MM.1S (cell line): ENCODE measurements at regions not wholly inside any gene's neighbourhood (a gene's known extent, or its start where the extent isn't known, plus 50 kb on each side); places are given as distances from the start of the nearest gene placed in this dataset.

Source experiments
- DNase-seq: peaks from one replicate; pipeline ENCODE4 v3.0.0-alpha.2; 2015
- H2AFZ ChIP-seq: fragments of 300-600 bp; sonication (generic); 2 replicates; pipeline ENCODE4 v1.6.0; 2016; ENCODE audit warnings: antibody characterized with exemption, low read length
- H3F3A ChIP-seq: fragments of 300-600 bp; sonication (generic); 2 replicates; pipeline ENCODE4 v1.6.1; 2016; ENCODE audit warnings: mild to moderate bottlenecking, antibody characterized with exemption, low read length, moderate library complexity, mixed read lengths; ENCODE audit not compliant: insufficient read depth
- H3K27ac ChIP-seq: fragments of 300-600 bp; sonication (generic); 2 replicates; pipeline ENCODE4 v1.5.1; 2016; ENCODE audit warnings: mild to moderate bottlenecking, low read length
- H3K27me3 ChIP-seq: fragments of 300-600 bp; sonication (generic); replicated peaks from 2 replicates; pipeline ENCODE4 v1.6.0; 2016; ENCODE audit warnings: low read length; ENCODE audit not compliant: insufficient read depth
- H3K36me3 ChIP-seq: fragments of 300-600 bp; sonication (generic); replicated peaks from 2 replicates; pipeline ENCODE4 v1.6.1; 2016; ENCODE audit warnings: mild to moderate bottlenecking, low read length, mixed read lengths; ENCODE audit not compliant: insufficient read depth
- H3K4me1 ChIP-seq: fragments of 300-600 bp; sonication (generic); 2 replicates; pipeline ENCODE4 v1.6.1; 2016; ENCODE audit warnings: low read length, mixed read lengths
- H3K4me2 ChIP-seq: fragments of 300-600 bp; sonication (generic); 2 replicates; pipeline ENCODE4 v1.6.0; 2016; ENCODE audit warnings: low read depth, low read length
- H3K4me3 ChIP-seq: fragments of 300-600 bp; sonication (generic); 2 replicates; pipeline ENCODE4 v1.5.1; 2016; ENCODE audit warnings: low read length, mixed read lengths
- H3K79me2 ChIP-seq: fragments of 300-600 bp; sonication (generic); 2 replicates; pipeline ENCODE4 v1.6.1; 2016; ENCODE audit warnings: mixed run types, low read length, mixed read lengths
- H3K9ac ChIP-seq: fragments of 300-600 bp; sonication (generic); 2 replicates; pipeline ENCODE4 v1.6.1; 2016; ENCODE audit warnings: low read length, mixed read lengths
- H3K9me2 ChIP-seq: fragments of 300-600 bp; sonication (generic); replicated peaks from 2 replicates; pipeline ENCODE4 v1.6.1; 2016; ENCODE audit warnings: mild to moderate bottlenecking, low read length, mixed read lengths; ENCODE audit not compliant: insufficient read depth
- H3K9me3 ChIP-seq: fragments of 300-600 bp; sonication (generic); replicated peaks from 2 replicates; pipeline ENCODE4 v1.6.1; 2016; ENCODE audit warnings: mild to moderate bottlenecking, low read length, mixed read lengths; ENCODE audit not compliant: insufficient read depth
- H4K20me1 ChIP-seq: fragments of 300-600 bp; sonication (generic); 2 replicates; pipeline ENCODE4 v1.6.1; 2016; ENCODE audit warnings: mild to moderate bottlenecking, low read length, moderate library complexity, mixed read lengths; ENCODE audit not compliant: insufficient read depth
- EZH2 ChIP-seq: fragments of 300-600 bp; sonication (generic); optimal IDR thresholded peaks from 2 replicates; pipeline ENCODE3; 2017; ENCODE audit warnings: low read depth, mild to moderate bottlenecking, antibody characterized with exemption, low read length, mixed read lengths
- EZH2phosphoT487 ChIP-seq: fragments of 300-600 bp; sonication (generic); IDR thresholded peaks from 2 replicates; pipeline ENCODE4 v1.6.1; 2018; ENCODE audit warnings: antibody characterized with exemption, low read length
- TF ChIP-seq, protein P1 (sequence below): fragments of 300-600 bp; sonication (generic); IDR thresholded peaks from 2 replicates; pipeline ENCODE4 v1.5.1; 2016; ENCODE audit warnings: antibody characterized with exemption, low read length, mixed read lengths

DNA sequence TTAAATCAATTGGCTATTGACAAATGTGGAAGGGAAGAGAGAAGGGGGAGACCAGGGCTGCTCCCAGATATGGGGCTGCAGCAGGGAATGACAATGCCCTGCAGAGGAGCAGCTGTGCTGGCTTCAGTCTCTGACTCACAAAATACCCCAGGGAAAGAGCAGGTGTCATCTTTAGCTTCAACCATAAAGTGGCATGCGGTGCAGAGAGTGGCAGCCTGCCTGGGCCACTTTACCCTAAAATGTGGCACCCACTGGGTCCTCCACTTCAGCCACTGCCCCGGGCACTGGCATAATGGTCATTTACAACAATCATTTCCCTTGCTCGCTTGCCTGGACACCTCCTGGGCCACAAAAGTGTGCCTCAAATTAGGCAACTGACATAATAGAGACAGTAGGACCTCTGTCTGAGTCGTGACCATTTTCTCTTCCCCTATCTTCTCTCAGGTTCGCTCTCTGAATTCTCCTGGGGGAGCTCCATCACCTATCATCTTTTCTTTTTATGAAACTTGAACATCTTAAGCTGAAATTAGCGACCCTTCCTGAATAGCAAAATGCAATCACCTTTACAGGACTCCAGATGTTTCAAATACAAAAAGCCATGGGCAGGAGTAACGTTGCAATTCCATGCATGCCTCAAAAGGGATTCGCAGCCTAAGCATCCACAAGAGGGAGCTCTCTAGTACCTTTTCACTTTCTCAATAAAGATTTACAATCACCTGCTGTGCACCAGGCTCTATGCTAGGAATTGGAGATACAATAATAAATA, 179.9 kb upstream of the ATF7IP start:
- no peak overlapping the region for H3K9ac ChIP-seq
- H3K27ac ChIP-seq, result no peak overlapping the region
- H3K4me3 ChIP-seq, result no peak overlapping the region
- H4K20me1 ChIP-seq, result no peaks in the 10 kb centered on the region
- DNase-seq, result peak; percentile 49
- H3K4me1 ChIP-seq, result no peaks in the 10 kb centered on the region
- H3K9me3 ChIP-seq, result no peaks in the 10 kb centered on the region
- no peaks in the 10 kb centered on the region for H3K9me2 ChIP-seq
- H3K27me3 ChIP-seq, result no peaks in the 10 kb centered on the region
- no peak overlapping the region for H3K4me2 ChIP-seq
- TF ChIP-seq, protein P1, sequence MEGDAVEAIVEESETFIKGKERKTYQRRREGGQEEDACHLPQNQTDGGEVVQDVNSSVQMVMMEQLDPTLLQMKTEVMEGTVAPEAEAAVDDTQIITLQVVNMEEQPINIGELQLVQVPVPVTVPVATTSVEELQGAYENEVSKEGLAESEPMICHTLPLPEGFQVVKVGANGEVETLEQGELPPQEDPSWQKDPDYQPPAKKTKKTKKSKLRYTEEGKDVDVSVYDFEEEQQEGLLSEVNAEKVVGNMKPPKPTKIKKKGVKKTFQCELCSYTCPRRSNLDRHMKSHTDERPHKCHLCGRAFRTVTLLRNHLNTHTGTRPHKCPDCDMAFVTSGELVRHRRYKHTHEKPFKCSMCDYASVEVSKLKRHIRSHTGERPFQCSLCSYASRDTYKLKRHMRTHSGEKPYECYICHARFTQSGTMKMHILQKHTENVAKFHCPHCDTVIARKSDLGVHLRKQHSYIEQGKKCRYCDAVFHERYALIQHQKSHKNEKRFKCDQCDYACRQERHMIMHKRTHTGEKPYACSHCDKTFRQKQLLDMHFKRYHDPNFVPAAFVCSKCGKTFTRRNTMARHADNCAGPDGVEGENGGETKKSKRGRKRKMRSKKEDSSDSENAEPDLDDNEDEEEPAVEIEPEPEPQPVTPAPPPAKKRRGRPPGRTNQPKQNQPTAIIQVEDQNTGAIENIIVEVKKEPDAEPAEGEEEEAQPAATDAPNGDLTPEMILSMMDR, result peak; percentile 74
- no peak for TF ChIP-seq EZH2phosphoT487
- no peaks in the 10 kb centered on the region for H3F3A ChIP-seq
- 0 out of 2 replicates have a peak overlapping the region, but pooled peaks have one; percentile 8 for H2AFZ ChIP-seq
- no peaks in the 10 kb centered on the region for H3K36me3 ChIP-seq
- H3K79me2 ChIP-seq, result no peaks in the 10 kb centered on the region

DNA sequence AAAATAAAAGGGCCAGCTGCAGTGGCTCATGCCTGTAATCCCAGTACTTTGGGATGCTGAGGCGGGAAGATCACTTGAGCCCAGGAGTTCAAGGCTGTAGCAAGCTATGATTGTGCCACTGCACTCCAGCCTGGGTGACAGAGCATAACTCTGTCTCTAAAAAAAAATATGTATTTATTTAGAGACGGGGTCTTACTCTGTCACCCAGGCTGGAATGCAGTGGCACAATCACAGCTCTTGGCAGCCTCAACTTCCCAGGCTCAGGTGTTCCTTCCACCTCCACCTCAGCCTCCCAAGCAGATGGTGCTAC, 179.3 kb upstream of the ATF7IP start:
- Histone ChIP-seq H3K27me3 (no peaks in the 10 kb centered on the region), H3K4me3 (no peak overlapping the region), H2AFZ (no peak overlapping the region), H3K36me3 (no peaks in the 10 kb centered on the region), H4K20me1 (no peaks in the 10 kb centered on the region), H3K9me2 (no peaks in the 10 kb centered on the region), H3K4me2 (no peak overlapping the region), H3K79me2 (no peaks in the 10 kb centered on the region), H3F3A (no peaks in the 10 kb centered on the region), H3K4me1 (no peaks in the 10 kb centered on the region), H3K27ac (no peak overlapping the region), H3K9ac (no peak overlapping the region), H3K9me3 (no peaks in the 10 kb centered on the region)
- DNase-seq, result no peak
- TF ChIP-seq, protein P1, result no peak
- TF ChIP-seq EZH2phosphoT487, result no peak

DNA sequence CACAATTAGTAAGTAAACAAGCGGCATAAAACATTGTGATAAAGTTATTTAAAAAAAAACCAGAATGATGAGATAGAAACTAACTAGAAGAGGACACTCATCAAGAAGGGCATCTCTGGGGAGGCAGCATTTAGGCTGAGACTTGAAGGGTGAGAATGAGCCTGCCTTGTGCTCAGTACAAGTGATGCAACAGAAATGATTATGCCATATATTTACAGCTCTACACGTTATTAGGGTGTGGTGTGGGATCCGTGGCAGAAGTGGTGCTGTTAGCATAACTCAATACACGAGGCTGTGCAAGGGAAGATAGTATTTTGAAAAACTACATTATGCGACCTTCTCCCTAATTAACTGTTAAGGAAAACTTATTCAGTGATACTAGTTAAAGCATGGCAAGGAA, 178.5 kb upstream of the ATF7IP start:
- no peaks in the 10 kb centered on the region for H3K9me2 ChIP-seq
- no peaks in the 10 kb centered on the region for H3K36me3 ChIP-seq
- no peaks in the 10 kb centered on the region for H3K79me2 ChIP-seq
- no peak for DNase-seq
- H3F3A ChIP-seq, result no peaks in the 10 kb centered on the region
- H3K9me3 ChIP-seq, result no peaks in the 10 kb centered on the region
- H3K4me3 ChIP-seq, result no peak overlapping the region
- H3K4me2 ChIP-seq, result no peak overlapping the region
- no peaks in the 10 kb centered on the region for H3K27me3 ChIP-seq
- H2AFZ ChIP-seq, result no peak overlapping the region
- H3K27ac ChIP-seq, result no peak overlapping the region
- no peak for TF ChIP-seq EZH2phosphoT487
- TF ChIP-seq, protein P1, result no peak
- H4K20me1 ChIP-seq, result no peaks in the 10 kb centered on the region
- H3K9ac ChIP-seq, result no peak overlapping the region
- no peaks in the 10 kb centered on the region for H3K4me1 ChIP-seq

DNA sequence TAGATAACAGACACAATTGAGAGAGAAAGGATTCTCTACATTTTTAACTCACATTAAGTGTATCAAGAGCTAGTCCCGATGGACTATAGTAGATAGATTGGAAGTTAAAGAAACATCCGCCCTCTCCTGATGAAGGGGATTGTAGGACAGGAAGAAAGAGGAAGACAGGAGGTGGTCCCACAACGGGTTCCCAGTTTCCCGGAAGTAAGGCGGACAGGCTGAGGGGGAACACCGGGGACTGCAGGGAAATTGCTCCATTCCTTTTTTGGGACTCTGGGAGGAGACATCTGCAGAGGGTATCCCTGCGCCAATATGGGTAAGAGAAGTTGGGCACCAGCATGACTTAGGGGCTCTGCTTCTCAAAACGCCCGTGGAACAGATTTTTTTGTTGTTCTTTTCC, 177.5 kb upstream of the ATF7IP start:
- H3K4me2 ChIP-seq, result no peak overlapping the region
- no peak overlapping the region for H2AFZ ChIP-seq
- no peaks in the 10 kb centered on the region for H4K20me1 ChIP-seq
- H3K4me3 ChIP-seq, result no peak overlapping the region
- H3K9me3 ChIP-seq, result no peaks in the 10 kb centered on the region
- H3F3A ChIP-seq, result no peaks in the 10 kb centered on the region
- H3K9me2 ChIP-seq, result no peaks in the 10 kb centered on the region
- no peaks in the 10 kb centered on the region for H3K27me3 ChIP-seq
- no peaks in the 10 kb centered on the region for H3K79me2 ChIP-seq
- H3K36me3 ChIP-seq, result no peaks in the 10 kb centered on the region
- TF ChIP-seq EZH2 (no peak), EZH2phosphoT487 (no peak)
- TF ChIP-seq, protein P1, result no peak
- no peaks in the 10 kb centered on the region for H3K4me1 ChIP-seq
- no peak overlapping the region for H3K27ac ChIP-seq
- DNase-seq, result no peak
- no peak overlapping the region for H3K9ac ChIP-seq
